WERI-Rb-1 (cell line): ENCODE measurements at regions not wholly inside any gene's neighbourhood (a gene's known extent, or its start where the extent isn't known, plus 50 kb on each side); places are given as distances from the start of the nearest gene placed in this dataset.

Source experiments
- DNase-seq: peaks from one replicate; pipeline ENCODE4 v3.0.0-alpha.2; 2020
- H3K27ac ChIP-seq: fragments of 250-450 bp; sonication (Bioruptor Pico); 2 replicates; pipeline ENCODE4 v1.5.1; 2020; ENCODE audit warnings: mild to moderate bottlenecking, moderate library complexity
- H3K27me3 ChIP-seq: fragments of 250-450 bp; sonication (Bioruptor Pico); 2 replicates; pipeline ENCODE4 v1.5.1; 2021; ENCODE audit warnings: mild to moderate bottlenecking, low read depth, moderate library complexity; ENCODE audit not compliant: insufficient read depth, severe bottlenecking
- H3K36me3 ChIP-seq: fragments of 250-450 bp; sonication (Bioruptor Pico); 2 replicates; pipeline ENCODE4 v1.5.1; 2020; ENCODE audit warnings: mild to moderate bottlenecking, moderate library complexity
- H3K4me3 ChIP-seq: 2 replicates; pipeline ENCODE4 v1.5.1; 2011; ENCODE audit warnings: low read depth, mild to moderate bottlenecking, control low read depth, low read length
- H3K9me3 ChIP-seq: fragments of 250-450 bp; sonication (Bioruptor Pico); 2 replicates; pipeline ENCODE4 v1.5.1; 2021; ENCODE audit warnings: mild to moderate bottlenecking, moderate library complexity; ENCODE audit not compliant: severe bottlenecking
- CTCF ChIP-seq: IDR thresholded peaks from 2 replicates; pipeline ENCODE4 v1.5.1; 2011; ENCODE audit warnings: low read depth, mild to moderate bottlenecking, control low read depth, inconsistent platforms, low read length

- no peak for DNase-seq
- no peak overlapping the region for H3K4me3 ChIP-seq
- TF ChIP-seq CTCF: no peak
- no peaks in the 10 kb centered on the region for H3K36me3 ChIP-seq
- H3K27ac ChIP-seq: no peak overlapping the region
- no peaks in the 10 kb centered on the region for H3K27me3 ChIP-seq
- no peaks in the 10 kb centered on the region for H3K9me3 ChIP-seq
These were observed 545.0 kb upstream of the PIK3C3 start for GRCh38 chr18:41410006-41410405.

GRCh38 chr18:41406834-41407233 lies 548.2 kb upstream of the PIK3C3 start:
- no peak for DNase-seq
- Histone ChIP-seq H3K36me3 (no peaks in the 10 kb centered on the region), H3K4me3 (no peak overlapping the region), H3K9me3 (no peaks in the 10 kb centered on the region), H3K27ac (no peak overlapping the region), H3K27me3 (no peaks in the 10 kb centered on the region)
- no peak for TF ChIP-seq CTCF

DNA sequence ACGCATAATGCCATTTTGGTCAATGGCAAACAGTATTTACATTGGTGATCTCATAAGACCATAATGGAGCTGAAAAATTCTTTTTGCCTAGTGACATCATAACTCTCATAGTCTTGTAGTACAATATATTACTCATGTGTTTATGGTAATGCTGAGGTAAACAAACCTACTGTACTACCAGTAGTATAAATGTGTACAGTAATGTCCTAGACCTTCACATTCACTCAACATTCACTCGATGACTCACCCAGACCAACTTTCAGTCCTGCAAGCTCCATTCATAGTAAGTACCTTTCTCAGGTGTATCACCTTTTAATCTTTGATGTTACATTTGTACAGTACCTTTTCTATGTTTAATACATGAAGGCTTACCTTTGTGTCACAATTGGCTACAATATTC lies 558.2 kb upstream of the PIK3C3 start:
- no peaks in the 10 kb centered on the region for H3K9me3 ChIP-seq
- TF ChIP-seq CTCF: no peak
- DNase-seq: no peak
- H3K27ac ChIP-seq: no peak overlapping the region
- H3K27me3 ChIP-seq: no peaks in the 10 kb centered on the region
- H3K36me3 ChIP-seq: no peaks in the 10 kb centered on the region
- H3K4me3 ChIP-seq: no peak overlapping the region

- no peak for DNase-seq
- H3K27ac ChIP-seq: no peak overlapping the region
- no peaks in the 10 kb centered on the region for H3K36me3 ChIP-seq
- no peak for TF ChIP-seq CTCF
- H3K27me3 ChIP-seq: no peaks in the 10 kb centered on the region
- H3K9me3 ChIP-seq: no peaks in the 10 kb centered on the region
- no peak overlapping the region for H3K4me3 ChIP-seq
These were observed 558.8 kb upstream of the PIK3C3 start for GRCh38 chr18:41396211-41396610.

- no peak for DNase-seq
- TF ChIP-seq CTCF: no peak
- no peaks in the 10 kb centered on the region for H3K9me3 ChIP-seq
- H3K27ac ChIP-seq: no peak overlapping the region
- H3K27me3 ChIP-seq: no peaks in the 10 kb centered on the region
- H3K36me3 ChIP-seq: no peaks in the 10 kb centered on the region
- H3K4me3 ChIP-seq: no peak overlapping the region
These were observed 559.3 kb upstream of the PIK3C3 start for GRCh38 chr18:41395695-41396094.
